OCI-LY1 (cell line): ENCODE measurements at regions not wholly inside any gene's neighbourhood (a gene's known extent, or its start where the extent isn't known, plus 50 kb on each side); places are given as distances from the start of the nearest gene placed in this dataset.

Source experiments
- EZH2 ChIP-seq: fragments of 200-600 bp; sonication (generic), shearing (Covaris generic); IDR thresholded peaks from 2 replicates; pipeline ENCODE4 v1.8.0; 2017; ENCODE audit warnings: borderline replicate concordance, mixed run types, mild to moderate bottlenecking, antibody characterized with exemption, low read length, moderate library complexity, mixed read lengths
- TF ChIP-seq, protein P1 (sequence below): fragments of 200-600 bp; sonication (generic), shearing (Covaris generic); IDR thresholded peaks from 2 replicates; pipeline ENCODE4 v1.5.1; 2017; ENCODE audit warnings: mild to moderate bottlenecking, antibody characterized with exemption, low read length, moderate library complexity, mixed read lengths

DNA sequence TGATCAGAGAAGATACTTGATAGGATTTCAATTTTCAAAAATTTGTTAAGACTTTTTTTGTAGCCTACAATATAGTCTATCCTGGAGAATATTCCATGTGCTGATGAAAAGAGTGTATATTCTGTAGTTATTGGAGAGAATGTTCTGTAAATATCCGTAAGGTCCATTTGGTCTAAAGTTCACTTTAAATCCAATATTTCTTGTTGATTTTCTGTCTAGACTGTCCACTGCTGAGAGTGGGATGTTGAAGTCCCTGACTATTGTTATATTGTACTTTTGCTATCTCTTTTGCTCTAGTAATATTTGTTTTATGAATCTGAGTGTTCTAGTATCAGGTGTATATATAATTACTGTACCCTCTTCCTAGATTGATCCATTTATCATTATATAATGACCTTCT lies 406.2 kb upstream of the CNTN4 start:
- TF ChIP-seq, protein P1, sequence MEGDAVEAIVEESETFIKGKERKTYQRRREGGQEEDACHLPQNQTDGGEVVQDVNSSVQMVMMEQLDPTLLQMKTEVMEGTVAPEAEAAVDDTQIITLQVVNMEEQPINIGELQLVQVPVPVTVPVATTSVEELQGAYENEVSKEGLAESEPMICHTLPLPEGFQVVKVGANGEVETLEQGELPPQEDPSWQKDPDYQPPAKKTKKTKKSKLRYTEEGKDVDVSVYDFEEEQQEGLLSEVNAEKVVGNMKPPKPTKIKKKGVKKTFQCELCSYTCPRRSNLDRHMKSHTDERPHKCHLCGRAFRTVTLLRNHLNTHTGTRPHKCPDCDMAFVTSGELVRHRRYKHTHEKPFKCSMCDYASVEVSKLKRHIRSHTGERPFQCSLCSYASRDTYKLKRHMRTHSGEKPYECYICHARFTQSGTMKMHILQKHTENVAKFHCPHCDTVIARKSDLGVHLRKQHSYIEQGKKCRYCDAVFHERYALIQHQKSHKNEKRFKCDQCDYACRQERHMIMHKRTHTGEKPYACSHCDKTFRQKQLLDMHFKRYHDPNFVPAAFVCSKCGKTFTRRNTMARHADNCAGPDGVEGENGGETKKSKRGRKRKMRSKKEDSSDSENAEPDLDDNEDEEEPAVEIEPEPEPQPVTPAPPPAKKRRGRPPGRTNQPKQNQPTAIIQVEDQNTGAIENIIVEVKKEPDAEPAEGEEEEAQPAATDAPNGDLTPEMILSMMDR: no peak
- no peak for TF ChIP-seq EZH2
